ENCODE measurements at regions not wholly inside any gene's neighbourhood (a gene's known extent, or its start where the extent isn't known, plus 50 kb on each side); places are given as distances from the start of the nearest gene placed in this dataset.
A peak's percentile ranks its signal among the peaks of the same experiment; 100 is the strongest.

DNA sequence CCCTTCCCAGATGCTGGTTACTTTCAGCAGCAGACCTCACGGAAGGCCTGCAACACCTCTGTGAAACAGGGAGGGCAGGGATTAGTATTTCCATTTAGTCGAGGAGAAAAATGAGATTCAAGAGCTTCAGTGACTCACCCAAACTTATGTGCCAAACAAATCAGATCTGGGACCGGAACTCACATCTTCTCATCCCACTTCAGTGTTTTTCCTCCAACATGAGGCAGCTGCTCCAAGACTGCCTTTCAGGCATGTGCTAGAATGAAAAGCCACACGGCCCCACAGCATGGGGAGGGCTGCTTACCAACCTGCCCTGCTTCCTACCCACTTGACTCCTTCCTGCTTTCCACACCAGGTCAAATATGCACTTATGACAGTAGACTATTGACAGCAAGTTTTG lies 129.4 kb upstream of the SLC24A5 start:
- TF ChIP-seq, protein P1, sequence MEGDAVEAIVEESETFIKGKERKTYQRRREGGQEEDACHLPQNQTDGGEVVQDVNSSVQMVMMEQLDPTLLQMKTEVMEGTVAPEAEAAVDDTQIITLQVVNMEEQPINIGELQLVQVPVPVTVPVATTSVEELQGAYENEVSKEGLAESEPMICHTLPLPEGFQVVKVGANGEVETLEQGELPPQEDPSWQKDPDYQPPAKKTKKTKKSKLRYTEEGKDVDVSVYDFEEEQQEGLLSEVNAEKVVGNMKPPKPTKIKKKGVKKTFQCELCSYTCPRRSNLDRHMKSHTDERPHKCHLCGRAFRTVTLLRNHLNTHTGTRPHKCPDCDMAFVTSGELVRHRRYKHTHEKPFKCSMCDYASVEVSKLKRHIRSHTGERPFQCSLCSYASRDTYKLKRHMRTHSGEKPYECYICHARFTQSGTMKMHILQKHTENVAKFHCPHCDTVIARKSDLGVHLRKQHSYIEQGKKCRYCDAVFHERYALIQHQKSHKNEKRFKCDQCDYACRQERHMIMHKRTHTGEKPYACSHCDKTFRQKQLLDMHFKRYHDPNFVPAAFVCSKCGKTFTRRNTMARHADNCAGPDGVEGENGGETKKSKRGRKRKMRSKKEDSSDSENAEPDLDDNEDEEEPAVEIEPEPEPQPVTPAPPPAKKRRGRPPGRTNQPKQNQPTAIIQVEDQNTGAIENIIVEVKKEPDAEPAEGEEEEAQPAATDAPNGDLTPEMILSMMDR (IDR thresholded peaks at IDR 0.05; ENCODE audit: low read depth, low read length, missing control alignments) = no peak
- in situ Hi-C loops (cut with HindIII; ENCODE audit: low sequenced_read_pairs) = no loop called here
- H3K4me3 ChIP-seq (ENCODE audit: low read depth, low read length) = no peak overlapping the region
- DNase-seq (ENCODE audit: low read depth) = peak; percentile 8

DNA sequence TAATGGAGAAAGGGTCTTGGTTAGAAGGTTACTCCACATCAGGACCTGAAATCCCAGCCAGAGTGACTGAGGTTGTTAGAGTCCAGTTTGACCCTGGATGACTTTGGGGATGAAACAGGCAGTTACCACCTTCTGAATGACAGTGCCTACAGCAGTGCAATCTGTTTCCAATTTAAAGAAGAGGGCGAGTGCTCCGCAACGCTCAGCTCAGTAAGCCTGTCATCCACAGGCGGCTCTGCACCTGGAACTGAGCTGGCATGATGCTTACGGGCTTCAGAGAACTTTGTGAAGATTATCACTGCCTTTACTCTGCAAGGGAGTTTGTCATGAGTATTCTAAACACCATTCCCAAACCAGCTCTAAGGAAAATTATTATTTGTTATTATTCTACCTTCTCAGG lies 127.7 kb upstream of the SLC24A5 start:
- in situ Hi-C loops (cut with HindIII; ENCODE audit: low sequenced_read_pairs) = no loop called here
- H3K4me3 ChIP-seq (ENCODE audit: low read depth, low read length) = no peak overlapping the region
- DNase-seq (ENCODE audit: low read depth) = no peak
- TF ChIP-seq, protein P1 (IDR thresholded peaks at IDR 0.05; ENCODE audit: low read depth, low read length, missing control alignments) = no peak

DNA sequence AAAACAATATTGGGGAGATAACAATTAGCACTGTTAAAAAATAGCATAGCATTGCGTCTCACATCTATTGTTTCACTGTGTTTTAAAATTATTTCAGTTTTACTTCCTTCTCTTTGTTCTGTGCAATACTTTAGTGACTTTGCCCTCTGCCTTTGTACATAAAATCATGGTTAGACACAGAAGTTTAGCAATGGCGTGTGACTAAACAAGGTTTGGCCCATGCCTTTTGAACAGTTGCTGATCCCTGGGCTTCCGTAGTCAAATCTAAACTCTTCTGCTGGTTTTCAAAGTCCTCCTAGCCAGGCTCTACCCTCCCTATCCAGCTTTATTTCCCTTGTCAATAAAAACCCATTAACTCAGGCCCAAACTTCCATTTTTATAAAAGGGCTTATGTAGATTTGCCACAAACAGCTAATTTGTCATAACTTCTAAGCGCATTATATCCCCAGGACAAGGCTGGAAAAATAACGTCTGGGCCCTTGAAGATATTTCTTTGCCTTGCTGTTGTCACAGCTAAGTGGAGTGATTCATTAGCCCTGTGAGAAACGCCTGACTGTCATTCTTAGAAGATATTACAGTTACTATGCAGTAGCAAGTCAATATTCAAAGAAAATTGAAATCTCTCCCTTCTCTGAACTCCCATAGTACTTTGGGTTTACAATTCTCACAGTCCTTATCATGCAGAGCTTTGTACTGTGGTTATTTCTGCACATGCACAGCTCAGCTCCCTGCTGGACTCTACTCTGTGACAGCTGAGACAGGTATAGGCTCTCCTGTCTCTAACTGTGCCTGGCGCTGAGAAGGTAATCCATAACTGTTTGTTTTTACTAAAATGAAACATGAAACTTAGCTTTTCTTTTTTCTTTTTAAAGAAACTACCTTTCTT lies 123.4 kb upstream of the SLC24A5 start:
- TF ChIP-seq, protein P1 (IDR thresholded peaks at IDR 0.05; ENCODE audit: low read depth, low read length, missing control alignments) = no peak
- in situ Hi-C loops (cut with HindIII; ENCODE audit: low sequenced_read_pairs) = no loop called here
- DNase-seq (ENCODE audit: low read depth) = no peak
- H3K4me3 ChIP-seq (ENCODE audit: low read depth, low read length) = no peak overlapping the region

DNA sequence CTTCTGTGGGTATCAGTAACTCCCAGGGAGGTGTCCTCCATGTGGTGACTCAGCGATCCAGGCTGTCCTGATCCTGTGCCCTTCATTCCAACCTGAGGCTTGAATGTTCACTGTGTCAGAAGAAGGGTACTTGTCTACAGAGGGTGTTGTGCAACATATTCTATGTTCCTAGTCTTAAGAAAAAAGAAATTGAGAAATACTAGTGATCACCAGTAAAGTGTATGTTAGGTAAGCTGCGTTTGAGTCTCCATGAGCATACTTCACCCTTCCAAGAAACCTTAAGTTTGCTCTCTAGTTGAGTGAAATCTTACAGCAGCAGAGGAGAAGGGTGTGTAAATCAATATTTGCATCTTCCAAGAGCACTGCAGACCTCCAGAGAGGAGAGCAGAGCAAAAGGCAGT lies 122.2 kb upstream of the SLC24A5 start:
- no peak for DNase-seq (ENCODE audit: low read depth)
- TF ChIP-seq, protein P1 (IDR thresholded peaks at IDR 0.05; ENCODE audit: low read depth, low read length, missing control alignments) = no peak
- no peak overlapping the region for H3K4me3 ChIP-seq (ENCODE audit: low read depth, low read length)
- in situ Hi-C loops (cut with HindIII; ENCODE audit: low sequenced_read_pairs) = no loop called here

DNA sequence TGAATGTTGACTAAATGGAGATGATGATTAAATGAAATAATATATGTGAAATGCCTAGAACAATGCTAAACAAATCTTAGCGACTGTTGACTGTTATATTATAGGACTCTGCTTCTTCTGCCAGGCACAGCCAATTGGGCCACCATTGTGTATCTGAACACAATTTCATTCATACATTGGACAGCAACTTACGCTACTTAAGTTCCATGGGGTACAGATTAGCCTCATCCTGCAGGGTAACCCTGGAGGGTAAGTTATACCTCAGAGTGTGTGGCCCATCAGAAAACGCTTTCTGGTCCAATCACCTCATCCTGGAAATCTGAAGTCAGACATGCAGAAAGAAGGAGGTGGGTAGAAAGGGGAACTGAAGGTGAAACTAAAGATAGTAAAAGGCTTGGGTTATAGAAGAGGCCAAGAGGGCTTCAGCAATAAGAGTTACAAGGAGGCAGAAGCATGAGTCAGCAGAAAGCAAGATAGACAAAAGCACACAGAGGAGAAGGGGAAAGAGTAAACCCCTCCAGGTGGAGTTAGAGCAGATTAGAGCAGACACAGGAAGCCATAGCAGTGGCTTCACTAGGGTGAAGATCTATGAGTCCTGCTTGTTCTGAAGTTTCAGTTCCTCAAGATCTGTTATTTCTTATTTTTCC lies 119.3 kb upstream of the SLC24A5 start:
- DNase-seq (ENCODE audit: low read depth) = no peak
- in situ Hi-C loops (cut with HindIII; ENCODE audit: low sequenced_read_pairs) = no loop called here
- H3K4me3 ChIP-seq (ENCODE audit: low read depth, low read length) = no peak overlapping the region
- TF ChIP-seq, protein P1 (IDR thresholded peaks at IDR 0.05; ENCODE audit: low read depth, low read length, missing control alignments) = no peak

DNA sequence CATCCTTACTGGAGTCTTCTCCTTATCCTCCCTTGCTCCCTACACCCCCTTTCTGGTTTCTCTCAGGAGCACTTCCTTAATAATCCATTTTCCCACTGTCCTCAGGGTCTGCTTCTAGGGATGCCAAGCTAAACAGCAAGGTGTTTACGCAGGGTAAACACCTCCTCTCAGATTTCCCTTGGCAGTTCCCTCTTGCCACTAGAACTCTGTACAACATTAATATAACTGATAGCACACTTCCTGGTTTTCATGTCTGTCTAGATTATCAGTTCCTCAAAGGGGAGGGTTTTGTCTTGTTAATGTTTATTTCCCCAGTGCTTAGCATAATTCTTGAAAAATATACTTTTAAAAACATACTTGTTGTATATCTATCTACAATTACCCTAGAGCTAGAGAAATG lies 118.0 kb upstream of the SLC24A5 start:
- in situ Hi-C loops (cut with HindIII; ENCODE audit: low sequenced_read_pairs) = no loop called here
- no peak for DNase-seq (ENCODE audit: low read depth)
- no peak overlapping the region for H3K4me3 ChIP-seq (ENCODE audit: low read depth, low read length)
- TF ChIP-seq, protein P1 (IDR thresholded peaks at IDR 0.05; ENCODE audit: low read depth, low read length, missing control alignments) = no peak

Measured in astrocyte of the cerebellum (primary cell).